Dendritic cell treated with granulocyte-macrophage colony-stimulating factor and Interleukin-4, amounts not matched to agents 40 ng/mL and 50 ng/mL, for 4 days (primary cell): ENCODE measurements at regions not wholly inside any gene's neighbourhood (a gene's known extent, or its start where the extent isn't known, plus 50 kb on each side); places are given as distances from the start of the nearest gene placed in this dataset.

Experiments
- H3K27ac Mint-ChIP-seq: one replicate; pipeline ENCODE4 v1.8.0; 2022; ENCODE audit warnings: mild to moderate bottlenecking, mixed read lengths
- H3K27me3 Mint-ChIP-seq: one replicate; pipeline ENCODE4 v1.8.0; 2022; ENCODE audit warnings: mild to moderate bottlenecking, mixed read lengths
- H3K36me3 Mint-ChIP-seq: one replicate; pipeline ENCODE4 v1.8.0; 2022; ENCODE audit warnings: low read depth, mixed read lengths
- H3K4me1 Mint-ChIP-seq: one replicate; pipeline ENCODE4 v1.8.0; 2022; ENCODE audit warnings: low read depth, mixed read lengths
- H3K4me3 Mint-ChIP-seq: one replicate; pipeline ENCODE4 v1.8.0; 2022; ENCODE audit warnings: mild to moderate bottlenecking, moderate library complexity, mixed read lengths
- H3K9me3 Mint-ChIP-seq: one replicate; pipeline ENCODE4 v1.8.0; 2022; ENCODE audit warnings: mixed read lengths
- intact Hi-C: fragments of 100-400 bp; cut with micrococcal nuclease; formaldehyde crosslinking; loops from one replicate; pipeline ENCODE4 v1.15.0; 2022

- Mint-ChIP-seq H3K4me1 (no peaks in the 10 kb centered on the region), H3K9me3 (no peaks in the 10 kb centered on the region), H3K36me3 (no peaks in the 10 kb centered on the region), H3K27ac (no peak overlapping the region), H3K4me3 (no peak overlapping the region), H3K27me3 (peaks cover 16% of the 10 kb centered on the region)
- intact Hi-C loops, result no loop called here
Measured at GRCh38 chr7:36076074-36076473, 77.0 kb upstream of the EEPD1 start.

DNA sequence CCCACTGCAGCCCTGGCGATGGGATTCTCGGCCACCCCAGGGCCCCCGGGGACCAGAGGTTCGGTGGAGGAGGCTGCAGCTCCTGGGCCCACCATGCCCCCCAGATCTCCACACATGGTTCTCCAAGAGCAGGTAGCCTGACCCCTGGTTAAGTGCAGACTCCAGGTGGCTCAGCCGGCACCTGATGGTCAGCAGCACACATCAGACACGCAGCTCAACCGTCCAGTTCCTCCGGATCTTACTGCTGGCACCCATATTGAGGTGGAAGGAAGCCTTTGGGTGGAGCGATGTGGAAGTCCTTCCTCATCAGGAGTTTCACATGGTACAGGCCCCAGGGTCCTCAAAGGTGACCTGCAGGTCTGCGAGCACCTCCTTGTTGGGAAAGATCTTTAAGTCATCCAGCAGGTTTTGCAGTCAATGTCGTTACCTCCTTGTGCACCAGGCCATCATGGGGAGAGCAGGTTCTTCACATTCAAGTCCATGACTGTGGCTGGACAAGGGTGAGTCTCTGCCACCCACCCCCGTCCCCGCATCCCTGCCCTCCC is 74.2 kb upstream of the EEPD1 start:
- Mint-ChIP-seq H3K27ac (no peak overlapping the region), H3K4me3 (no peak overlapping the region), H3K27me3 (peaks cover 14% of the 10 kb centered on the region), H3K4me1 (peaks cover 7% of the 10 kb centered on the region), H3K9me3 (no peaks in the 10 kb centered on the region), H3K36me3 (no peaks in the 10 kb centered on the region)
- intact Hi-C loops, result loop anchor here (2.0 kb wide), 1 partner anchor 34 kb away; no protein-coding TSS in a partner anchor

- H3K27ac Mint-ChIP-seq, result no peak overlapping the region
- H3K36me3 Mint-ChIP-seq, result no peaks in the 10 kb centered on the region
- H3K4me3 Mint-ChIP-seq, result no peak overlapping the region
- intact Hi-C loops, result loop anchor here (2.0 kb wide), 1 partner anchor 33 kb away; no protein-coding TSS in a partner anchor
- H3K9me3 Mint-ChIP-seq, result no peaks in the 10 kb centered on the region
- peaks cover 13% of the 10 kb centered on the region for H3K27me3 Mint-ChIP-seq
- peaks cover 7% of the 10 kb centered on the region for H3K4me1 Mint-ChIP-seq
Measured at GRCh38 chr7:36079446-36080025, 73.5 kb upstream of the EEPD1 start.

DNA sequence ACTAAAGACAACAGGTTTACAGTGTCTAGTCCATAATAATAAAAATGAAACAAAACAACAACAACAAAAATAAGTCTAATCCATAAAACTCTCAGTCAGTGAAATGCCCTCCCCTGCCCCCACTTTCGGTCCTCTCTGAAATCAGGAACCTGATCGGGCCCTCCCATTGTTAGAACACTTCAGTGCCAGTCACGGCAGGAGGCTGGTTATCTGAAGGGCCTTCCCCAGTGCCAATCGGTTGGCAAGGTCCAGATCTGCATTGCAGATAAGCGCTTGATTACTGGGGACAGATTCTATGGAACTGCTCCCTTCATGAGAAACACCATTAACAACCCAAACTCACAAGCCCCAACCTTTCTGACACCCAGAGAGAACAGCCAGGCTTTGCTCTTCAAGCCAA is 72.2 kb upstream of the EEPD1 start:
- Mint-ChIP-seq H3K27me3 (peaks cover 14% of the 10 kb centered on the region), H3K36me3 (no peaks in the 10 kb centered on the region), H3K27ac (no peak overlapping the region), H3K4me1 (peaks cover 7% of the 10 kb centered on the region), H3K9me3 (no peaks in the 10 kb centered on the region), H3K4me3 (no peak overlapping the region)
- intact Hi-C loops, result no loop called here

DNA sequence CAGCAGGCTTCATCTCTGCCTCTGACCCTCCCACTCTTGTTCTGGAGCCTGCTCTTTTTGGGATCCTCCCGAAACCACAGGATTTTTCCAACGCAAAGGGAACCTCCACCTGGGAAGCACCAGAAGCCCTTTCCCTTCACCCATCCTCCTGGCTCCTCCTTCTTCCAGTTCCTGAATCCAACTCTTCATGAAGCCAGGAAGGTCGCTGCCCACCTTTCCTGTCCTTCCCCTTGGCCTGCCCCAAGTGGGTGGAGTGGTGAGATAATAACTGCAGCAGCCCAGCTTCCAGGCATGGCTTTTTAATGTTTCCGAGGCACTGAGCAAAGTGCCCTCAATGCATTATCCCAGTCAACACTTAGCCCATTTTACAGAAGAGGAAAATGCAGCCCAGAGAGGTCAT is 70.8 kb upstream of the EEPD1 start:
- Mint-ChIP-seq H3K27ac (no peak overlapping the region), H3K27me3 (peaks cover 18% of the 10 kb centered on the region), H3K9me3 (no peaks in the 10 kb centered on the region), H3K36me3 (no peaks in the 10 kb centered on the region), H3K4me1 (peaks cover 7% of the 10 kb centered on the region), H3K4me3 (no peak overlapping the region)
- intact Hi-C loops, result no loop called here

DNA sequence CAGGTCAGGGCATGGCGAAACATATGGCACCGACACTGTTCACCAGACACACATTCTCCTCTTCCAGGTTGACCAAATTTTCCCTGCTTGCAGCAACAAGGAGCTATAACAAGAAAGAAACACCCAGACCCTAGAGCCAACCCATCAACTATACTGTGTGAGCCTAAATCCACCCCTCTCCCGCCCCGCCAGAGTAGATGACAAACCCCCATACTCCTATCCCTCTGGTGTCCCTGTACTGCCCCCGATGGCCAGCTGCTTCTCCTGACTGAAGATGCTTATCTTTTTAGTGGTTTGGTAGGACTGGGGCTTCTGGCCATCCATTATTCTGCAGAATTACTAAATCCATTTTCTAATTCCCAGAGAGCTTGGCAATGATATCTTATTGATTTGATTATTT is 70.1 kb upstream of the EEPD1 start:
- Mint-ChIP-seq H3K4me1 (peaks cover 7% of the 10 kb centered on the region), H3K27ac (no peak overlapping the region), H3K27me3 (peaks cover 18% of the 10 kb centered on the region), H3K4me3 (no peak overlapping the region), H3K36me3 (no peaks in the 10 kb centered on the region), H3K9me3 (peaks cover 6% of the 10 kb centered on the region)
- intact Hi-C loops, result no loop called here

- Mint-ChIP-seq H3K4me3 (no peak overlapping the region), H3K27me3 (peaks cover 18% of the 10 kb centered on the region), H3K27ac (no peak overlapping the region), H3K4me1 (peaks cover 13% of the 10 kb centered on the region), H3K36me3 (no peaks in the 10 kb centered on the region), H3K9me3 (peaks cover 15% of the 10 kb centered on the region)
- intact Hi-C loops, result no loop called here
Measured at GRCh38 chr7:36083626-36084380, 69.3 kb upstream of the EEPD1 start.

GRCh38 chr7:36084485-36085091 is 68.5 kb upstream of the EEPD1 start:
- no peaks in the 10 kb centered on the region for H3K36me3 Mint-ChIP-seq
- H3K9me3 Mint-ChIP-seq, result peaks cover 18% of the 10 kb centered on the region
- intact Hi-C loops, result no loop called here
- H3K27ac Mint-ChIP-seq, result no peak overlapping the region
- H3K4me3 Mint-ChIP-seq, result no peak overlapping the region
- peaks cover 16% of the 10 kb centered on the region for H3K27me3 Mint-ChIP-seq
- H3K4me1 Mint-ChIP-seq, result peaks cover 14% of the 10 kb centered on the region

GRCh38 chr7:36085096-36085495 is 68.0 kb upstream of the EEPD1 start:
- Mint-ChIP-seq H3K36me3 (no peaks in the 10 kb centered on the region), H3K4me3 (no peak overlapping the region), H3K27ac (no peak overlapping the region), H3K9me3 (peaks cover 18% of the 10 kb centered on the region), H3K4me1 (peaks cover 14% of the 10 kb centered on the region), H3K27me3 (peaks cover 15% of the 10 kb centered on the region)
- intact Hi-C loops, result no loop called here

DNA sequence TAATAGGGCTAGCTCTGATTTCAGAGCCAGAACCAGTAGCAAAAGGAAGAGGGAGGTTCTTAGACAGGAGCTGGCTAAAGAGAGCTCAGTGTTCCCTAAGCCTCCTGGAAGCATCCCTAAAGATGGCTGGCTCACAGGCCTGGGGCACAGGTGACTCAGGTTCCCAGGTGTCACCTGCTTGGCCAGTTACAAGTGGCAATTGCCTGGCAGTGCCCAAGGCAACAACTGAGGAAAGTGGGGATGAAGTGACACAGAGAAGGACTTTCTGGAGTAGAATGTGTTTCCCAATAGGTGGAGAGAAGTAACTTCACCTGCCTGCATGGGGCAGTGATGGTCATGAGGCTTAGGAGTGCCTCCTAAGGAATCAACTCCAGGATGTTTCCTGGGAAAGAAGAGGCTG is 66.5 kb upstream of the EEPD1 start:
- H3K36me3 Mint-ChIP-seq, result no peaks in the 10 kb centered on the region
- no peak overlapping the region for H3K4me3 Mint-ChIP-seq
- peaks cover 18% of the 10 kb centered on the region for H3K9me3 Mint-ChIP-seq
- intact Hi-C loops, result no loop called here
- peaks cover 15% of the 10 kb centered on the region for H3K27me3 Mint-ChIP-seq
- peaks cover 14% of the 10 kb centered on the region for H3K4me1 Mint-ChIP-seq
- H3K27ac Mint-ChIP-seq, result no peak overlapping the region

- Mint-ChIP-seq H3K4me1 (peaks cover 7% of the 10 kb centered on the region), H3K9me3 (peaks cover 18% of the 10 kb centered on the region), H3K4me3 (no peak overlapping the region), H3K27ac (no peak overlapping the region), H3K27me3 (peaks cover 15% of the 10 kb centered on the region), H3K36me3 (no peaks in the 10 kb centered on the region)
- intact Hi-C loops, result no loop called here
Measured at GRCh38 chr7:36088553-36088952, 64.5 kb upstream of the EEPD1 start.

DNA sequence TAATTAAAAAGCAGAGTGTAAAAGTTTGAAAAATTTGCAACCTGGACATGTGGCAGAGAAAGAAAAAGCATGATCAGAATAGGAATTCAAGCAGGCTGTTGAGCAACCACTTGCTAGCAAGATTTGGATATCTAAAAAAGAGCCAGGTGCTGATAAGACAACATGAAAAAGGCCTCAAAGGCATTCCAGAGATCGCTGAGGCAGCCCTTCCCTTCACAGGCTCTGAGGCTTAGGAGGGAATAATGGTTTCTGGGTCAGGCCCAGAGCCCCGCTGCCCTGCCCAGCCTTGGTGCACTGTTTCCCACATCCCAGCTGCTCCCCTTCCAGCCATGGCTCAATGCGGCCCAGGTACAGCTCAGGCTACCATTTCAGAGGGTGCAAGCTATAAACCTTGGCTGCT is 64.1 kb upstream of the EEPD1 start:
- intact Hi-C loops, result no loop called here
- H3K4me3 Mint-ChIP-seq, result no peak overlapping the region
- H3K27ac Mint-ChIP-seq, result no peak overlapping the region
- H3K27me3 Mint-ChIP-seq, result peaks cover 15% of the 10 kb centered on the region
- H3K9me3 Mint-ChIP-seq, result peaks cover 18% of the 10 kb centered on the region
- H3K36me3 Mint-ChIP-seq, result no peaks in the 10 kb centered on the region
- H3K4me1 Mint-ChIP-seq, result peaks cover 7% of the 10 kb centered on the region

DNA sequence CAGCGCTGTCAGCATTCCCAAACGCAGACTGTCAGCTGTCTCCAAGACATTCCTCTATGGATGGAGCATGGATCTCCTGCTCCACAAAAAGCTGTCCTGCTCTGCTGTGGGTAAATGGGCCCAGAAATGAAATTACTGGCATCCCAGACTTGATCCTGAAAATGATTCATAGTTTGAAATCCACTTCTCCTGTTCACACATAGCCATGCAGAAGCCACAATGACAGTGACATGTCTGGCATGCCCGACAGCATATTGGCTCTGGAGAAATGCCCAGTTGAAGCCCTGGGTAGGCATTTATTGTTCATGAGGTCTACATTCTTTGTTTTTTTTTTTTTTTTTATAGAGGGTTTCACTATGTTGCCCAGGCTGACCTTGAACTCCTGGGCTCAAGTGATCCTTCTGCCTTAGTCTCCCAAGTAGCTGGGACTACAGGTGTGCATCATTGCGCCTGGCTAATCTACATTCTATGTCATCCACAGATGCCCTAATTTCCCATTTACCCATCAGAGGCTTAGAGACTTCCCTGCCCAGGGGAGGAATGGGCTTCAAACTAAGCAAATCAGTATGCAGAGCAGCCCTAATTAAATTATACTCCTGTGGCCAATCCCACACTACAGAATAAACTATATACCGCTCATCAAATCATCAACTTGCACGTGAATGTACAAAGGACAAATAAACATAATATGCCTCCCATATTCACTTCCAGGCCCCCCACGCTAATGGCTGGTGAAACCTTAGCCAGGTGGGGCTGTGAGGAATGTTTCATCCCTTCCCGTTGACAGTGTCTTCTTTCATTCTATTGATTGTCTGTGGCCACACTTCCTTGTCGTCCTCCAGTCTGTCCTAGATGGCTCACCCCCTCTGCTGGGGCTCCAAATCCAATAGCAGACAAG is 61.8 kb upstream of the EEPD1 start:
- Mint-ChIP-seq H3K9me3 (peaks cover 18% of the 10 kb centered on the region), H3K36me3 (no peaks in the 10 kb centered on the region), H3K4me3 (no peak overlapping the region), H3K27ac (no peak overlapping the region), H3K4me1 (peaks cover 7% of the 10 kb centered on the region), H3K27me3 (peaks cover 9% of the 10 kb centered on the region)
- intact Hi-C loops, result no loop called here

DNA sequence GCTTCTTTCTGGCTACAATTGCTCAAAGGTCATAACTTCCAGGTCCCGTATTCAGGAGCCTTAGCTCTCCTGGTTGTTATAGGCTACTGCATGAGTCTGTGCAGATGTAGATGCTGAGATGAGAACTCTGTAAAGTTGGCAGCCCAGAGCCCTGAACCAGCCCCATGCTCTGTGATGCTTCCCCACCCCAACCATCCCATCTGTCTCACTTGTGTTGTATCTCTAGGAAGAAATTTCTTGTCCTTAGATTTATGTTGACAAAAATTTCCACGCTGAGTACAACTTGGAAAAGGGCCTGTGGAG is 61.2 kb upstream of the EEPD1 start:
- H3K27me3 Mint-ChIP-seq, result peaks cover 5% of the 10 kb centered on the region
- peaks cover 7% of the 10 kb centered on the region for H3K4me1 Mint-ChIP-seq
- no peak overlapping the region for H3K27ac Mint-ChIP-seq
- H3K4me3 Mint-ChIP-seq, result no peak overlapping the region
- peaks cover 18% of the 10 kb centered on the region for H3K9me3 Mint-ChIP-seq
- intact Hi-C loops, result no loop called here
- no peaks in the 10 kb centered on the region for H3K36me3 Mint-ChIP-seq
